ENCODE measurements at regions not wholly inside any gene's neighbourhood (a gene's known extent, or its start where the extent isn't known, plus 50 kb on each side); places are given as distances from the start of the nearest gene placed in this dataset.

DNA sequence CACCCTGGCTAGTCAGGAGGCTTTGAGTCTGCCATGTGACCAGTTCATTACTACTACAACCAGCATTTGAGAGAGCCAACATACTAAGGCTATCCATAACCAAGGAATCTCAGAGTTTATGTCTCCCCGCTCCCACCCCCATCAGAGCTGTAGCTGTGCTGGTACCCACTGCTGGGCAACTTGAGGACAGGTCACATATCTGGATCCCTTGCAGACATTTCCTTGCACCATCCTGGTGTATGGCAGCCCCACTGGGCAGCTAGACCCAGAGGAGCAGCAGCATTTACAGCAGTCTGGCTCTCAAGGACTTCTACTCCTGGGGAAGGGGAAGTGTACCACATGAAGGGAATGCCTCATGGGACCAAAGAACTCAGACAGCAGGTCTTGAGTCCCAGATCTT is 160.8 kb upstream of the ST8SIA2 start:
- intact Hi-C loops (cut with micrococcal nuclease): no loop called here
- TF ChIP-seq EZH2phosphoT487 (IDR thresholded peaks at IDR 0.05; ENCODE audit: borderline replicate concordance, low read length) (no peak), EZH2 (IDR thresholded peaks at IDR 0.05; ENCODE audit: low read length, unreplicated experiment) (no peak)
- TF ChIP-seq, protein P1, sequence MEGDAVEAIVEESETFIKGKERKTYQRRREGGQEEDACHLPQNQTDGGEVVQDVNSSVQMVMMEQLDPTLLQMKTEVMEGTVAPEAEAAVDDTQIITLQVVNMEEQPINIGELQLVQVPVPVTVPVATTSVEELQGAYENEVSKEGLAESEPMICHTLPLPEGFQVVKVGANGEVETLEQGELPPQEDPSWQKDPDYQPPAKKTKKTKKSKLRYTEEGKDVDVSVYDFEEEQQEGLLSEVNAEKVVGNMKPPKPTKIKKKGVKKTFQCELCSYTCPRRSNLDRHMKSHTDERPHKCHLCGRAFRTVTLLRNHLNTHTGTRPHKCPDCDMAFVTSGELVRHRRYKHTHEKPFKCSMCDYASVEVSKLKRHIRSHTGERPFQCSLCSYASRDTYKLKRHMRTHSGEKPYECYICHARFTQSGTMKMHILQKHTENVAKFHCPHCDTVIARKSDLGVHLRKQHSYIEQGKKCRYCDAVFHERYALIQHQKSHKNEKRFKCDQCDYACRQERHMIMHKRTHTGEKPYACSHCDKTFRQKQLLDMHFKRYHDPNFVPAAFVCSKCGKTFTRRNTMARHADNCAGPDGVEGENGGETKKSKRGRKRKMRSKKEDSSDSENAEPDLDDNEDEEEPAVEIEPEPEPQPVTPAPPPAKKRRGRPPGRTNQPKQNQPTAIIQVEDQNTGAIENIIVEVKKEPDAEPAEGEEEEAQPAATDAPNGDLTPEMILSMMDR (conservative IDR thresholded peaks at IDR 0.05; ENCODE audit: low read depth, low read length): no peak
- Histone ChIP-seq H3K9ac (ENCODE audit: low read length) (no peak overlapping the region), H3K27ac (ENCODE audit: low read length) (no peak overlapping the region), H3K79me2 (ENCODE audit: low read length) (no peaks in the 10 kb centered on the region), H4K20me1 (ENCODE audit: low read length) (no peaks in the 10 kb centered on the region), H3F3A (ENCODE audit: low read length, unreplicated experiment) (no peaks in the 10 kb centered on the region), H3K27me3 (ENCODE audit: low read length) (no peaks in the 10 kb centered on the region), H3K9me3 (ENCODE audit: low read length) (no peaks in the 10 kb centered on the region), H3K36me3 (ENCODE audit: low read depth, low read length) (no peaks in the 10 kb centered on the region), H3K4me3 (ENCODE audit: low read length) (no peak overlapping the region), H3K4me1 (ENCODE audit: insufficient read depth, low read length) (no peaks in the 10 kb centered on the region), H3K4me2 (ENCODE audit: low read length) (no peak overlapping the region), H3K9me2 (replicated peaks; ENCODE audit: low read length) (no peaks in the 10 kb centered on the region), H2AFZ (ENCODE audit: low read length) (no peak overlapping the region)
- DNase-seq (no peak), ATAC-seq (no peak)
- ChIA-PET CTCF (no interaction called here), POLR2A (ENCODE audit: unreplicated experiment) (no interaction called here)
- no TSS peak for BruUV-seq (replicated peaks)

DNA sequence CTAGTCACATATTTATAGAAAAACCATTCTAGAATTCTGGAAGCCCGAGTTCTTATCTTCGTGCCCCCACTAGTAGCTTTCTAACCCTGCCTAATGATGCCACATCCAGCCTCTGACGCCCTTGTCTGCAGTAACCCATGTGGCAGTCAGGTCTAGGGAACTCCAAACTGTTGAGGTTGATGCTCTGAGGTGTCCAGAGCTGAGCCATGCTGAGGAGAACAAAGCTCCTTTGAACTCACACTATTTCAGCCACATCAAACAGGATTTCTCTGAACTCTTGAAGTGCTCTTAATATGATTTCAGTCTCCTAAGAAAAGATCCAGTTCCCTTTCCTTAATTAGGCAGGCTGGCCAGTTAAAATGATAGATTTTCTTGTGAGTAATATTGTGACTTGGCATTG is 150.5 kb upstream of the ST8SIA2 start:
- ATAC-seq: no peak
- POLR2A ChIA-PET (ENCODE audit: unreplicated experiment): no interaction called here

GRCh38 chr15:92244703-92245102 is 149.0 kb upstream of the ST8SIA2 start:
- no peak overlapping the region for H3K4me2 ChIP-seq (ENCODE audit: low read length)
- H3K27me3 ChIP-seq (ENCODE audit: low read length): peaks cover 53% of the 10 kb centered on the region
- intact Hi-C loops (cut with micrococcal nuclease): no loop called here
- no TSS peak for BruUV-seq (replicated peaks)
- no peak overlapping the region for H3K27ac ChIP-seq (ENCODE audit: low read length)
- ATAC-seq: no peak
- ChIA-PET POLR2A (ENCODE audit: unreplicated experiment) (no interaction called here), CTCF (no interaction called here)
- H3K4me1 ChIP-seq (ENCODE audit: insufficient read depth, low read length): no peaks in the 10 kb centered on the region
- no peak overlapping the region for H3K4me3 ChIP-seq (ENCODE audit: low read length)
- H3K9me3 ChIP-seq (ENCODE audit: low read length): no peaks in the 10 kb centered on the region
- no peaks in the 10 kb centered on the region for H3K36me3 ChIP-seq (ENCODE audit: low read depth, low read length)
- TF ChIP-seq, protein P1 (conservative IDR thresholded peaks at IDR 0.05; ENCODE audit: low read depth, low read length): no peak
- TF ChIP-seq EZH2 (IDR thresholded peaks at IDR 0.05; ENCODE audit: low read length, unreplicated experiment) (no peak), EZH2phosphoT487 (IDR thresholded peaks at IDR 0.05; ENCODE audit: borderline replicate concordance, low read length) (no peak)
- H3K79me2 ChIP-seq (ENCODE audit: low read length): no peaks in the 10 kb centered on the region
- H2AFZ ChIP-seq (ENCODE audit: low read length): no peak overlapping the region
- no peaks in the 10 kb centered on the region for H3K9me2 ChIP-seq (replicated peaks; ENCODE audit: low read length)
- no peak for DNase-seq
- H3F3A ChIP-seq (ENCODE audit: low read length, unreplicated experiment): no peaks in the 10 kb centered on the region
- no peaks in the 10 kb centered on the region for H4K20me1 ChIP-seq (ENCODE audit: low read length)
- no peak overlapping the region for H3K9ac ChIP-seq (ENCODE audit: low read length)

More for the DNA sequence above, 150.5 kb upstream of the ST8SIA2 start:
- Histone ChIP-seq H3K9me2 (replicated peaks; ENCODE audit: low read length) (no peaks in the 10 kb centered on the region), H3K4me3 (ENCODE audit: low read length) (no peak overlapping the region), H3K79me2 (ENCODE audit: low read length) (no peaks in the 10 kb centered on the region), H3F3A (ENCODE audit: low read length, unreplicated experiment) (no peaks in the 10 kb centered on the region), H3K27ac (ENCODE audit: low read length) (no peak overlapping the region), H3K4me1 (ENCODE audit: insufficient read depth, low read length) (no peaks in the 10 kb centered on the region), H3K9ac (ENCODE audit: low read length) (no peak overlapping the region), H3K36me3 (ENCODE audit: low read depth, low read length) (no peaks in the 10 kb centered on the region), H4K20me1 (ENCODE audit: low read length) (no peaks in the 10 kb centered on the region), H3K9me3 (ENCODE audit: low read length) (no peaks in the 10 kb centered on the region), H3K4me2 (ENCODE audit: low read length) (no peak overlapping the region), H2AFZ (ENCODE audit: low read length) (no peak overlapping the region), H3K27me3 (ENCODE audit: low read length) (peaks cover 49% of the 10 kb centered on the region)
- DNase-seq: no peak
- no TSS peak for BruUV-seq (replicated peaks)
- TF ChIP-seq EZH2 (IDR thresholded peaks at IDR 0.05; ENCODE audit: low read length, unreplicated experiment): no peak
- TF ChIP-seq EZH2phosphoT487 (IDR thresholded peaks at IDR 0.05; ENCODE audit: borderline replicate concordance, low read length): no peak
- TF ChIP-seq, protein P1 (conservative IDR thresholded peaks at IDR 0.05; ENCODE audit: low read depth, low read length): no peak
- CTCF ChIA-PET: no interaction called here
- intact Hi-C loops (cut with micrococcal nuclease): no loop called here
